WTC11 (cell line): ENCODE measurements at regions not wholly inside any gene's neighbourhood (a gene's known extent, or its start where the extent isn't known, plus 50 kb on each side); places are given as distances from the start of the nearest gene placed in this dataset.

Source experiments
- ATAC-seq: fragments of 200-7000 bp; cut with Tn5 transposase; 2 replicates; pipeline ENCODE4 v1.10.0; 2021; ENCODE audit warnings: mild to moderate bottlenecking, moderate library complexity
- CTCF ChIA-PET: fragments of 300-600 bp; sonication (Branson Sonifier 250); formaldehyde crosslinking; loops from one replicate; lab custom pipeline; 2021; ENCODE audit warnings: antibody characterized with exemption; lab: Charles Lee
- POLR2A ChIA-PET: fragments of 350-600 bp; sonication (Branson Sonifier 250); formaldehyde crosslinking; loops from one replicate; lab custom pipeline; 2021; ENCODE audit warnings: antibody characterized with exemption; lab: Charles Lee
- DNase-seq: peaks from one replicate; pipeline ENCODE4 v3.0.0; 2021; ENCODE audit warnings: low spot score
- H3K27ac Mint-ChIP-seq: 2 replicates; pipeline ENCODE4 v1.8.0; 2021; ENCODE audit warnings: mixed read lengths
- H3K27me3 Mint-ChIP-seq: 2 replicates; pipeline ENCODE4 v1.8.0; 2021; ENCODE audit warnings: low read depth, mild to moderate bottlenecking, moderate library complexity, mixed read lengths
- H3K36me3 Mint-ChIP-seq: 2 replicates; pipeline ENCODE4 v1.8.0; 2021; ENCODE audit warnings: mixed read lengths
- H3K4me1 Mint-ChIP-seq: 2 replicates; pipeline ENCODE4 v1.8.0; 2022; ENCODE audit warnings: mixed read lengths
- H3K4me3 Mint-ChIP-seq: 2 replicates; pipeline ENCODE4 v1.8.0; 2021; ENCODE audit warnings: mild to moderate bottlenecking, moderate library complexity, mixed read lengths
- H3K9me3 Mint-ChIP-seq: 2 replicates; pipeline ENCODE4 v1.8.0; 2021; ENCODE audit warnings: mixed read lengths
- AR ChIP-seq: fragments of 250-450 bp; sonication (Bioruptor Pico); IDR thresholded peaks from 2 replicates; pipeline ENCODE4 v1.9.0; 2021; ENCODE audit warnings: mild to moderate bottlenecking
- ATF1 ChIP-seq: sonication (generic); formaldehyde crosslinking; IDR thresholded peaks from 2 replicates; pipeline ENCODE4 v1.8.1; 2023; ENCODE audit warnings: mild to moderate bottlenecking, moderate library complexity, missing genetic modification reagents
- ELF4 ChIP-seq: sonication (generic); formaldehyde crosslinking; IDR thresholded peaks from 2 replicates; pipeline ENCODE4 v1.8.1; 2022; ENCODE audit warnings: low read depth, mild to moderate bottlenecking, moderate library complexity, missing genetic modification reagents
- ERG ChIP-seq: fragments of 250-450 bp; sonication (Bioruptor Pico); IDR thresholded peaks from 2 replicates; pipeline ENCODE4 v1.8.0; 2021; ENCODE audit warnings: mild to moderate bottlenecking
- ESRRA ChIP-seq: sonication (generic); formaldehyde crosslinking; IDR thresholded peaks from 2 replicates; pipeline ENCODE4 v1.8.1; 2022; ENCODE audit warnings: mild to moderate bottlenecking, missing genetic modification reagents, borderline replicate concordance
- FOXK1 ChIP-seq: sonication (generic); formaldehyde crosslinking; IDR thresholded peaks from 2 replicates; pipeline ENCODE4 v1.8.0; 2022; ENCODE audit warnings: mild to moderate bottlenecking, moderate library complexity, missing genetic modification reagents
- MLX ChIP-seq: sonication (generic); formaldehyde crosslinking; IDR thresholded peaks from 2 replicates; pipeline ENCODE4 v1.8.1; 2023; ENCODE audit warnings: mild to moderate bottlenecking, missing genetic modification reagents, moderate library complexity
- MXD4 ChIP-seq: fragments of 250-450 bp; sonication (Bioruptor Pico); IDR thresholded peaks from 2 replicates; pipeline ENCODE4 v1.8.0; 2021; ENCODE audit warnings: mild to moderate bottlenecking, moderate library complexity, borderline replicate concordance
- MYBL2 ChIP-seq: sonication (generic); formaldehyde crosslinking; IDR thresholded peaks from 2 replicates; pipeline ENCODE4 v1.8.1; 2023; ENCODE audit warnings: mild to moderate bottlenecking, moderate library complexity, missing genetic modification reagents
- NR3C1 ChIP-seq: sonication (generic); formaldehyde crosslinking; conservative IDR thresholded peaks from 2 replicates; pipeline ENCODE4 v1.8.1; 2023; ENCODE audit warnings: low read depth, mild to moderate bottlenecking, missing genetic modification reagents
- TCF7 ChIP-seq: sonication (generic); formaldehyde crosslinking; IDR thresholded peaks from 2 replicates; pipeline ENCODE4 v1.8.0; 2022; ENCODE audit warnings: mild to moderate bottlenecking, low read depth, missing genetic modification reagents, moderate library complexity
- TEAD4 ChIP-seq: sonication (generic); formaldehyde crosslinking; IDR thresholded peaks from 2 replicates; pipeline ENCODE4 v1.8.0; 2022; ENCODE audit warnings: mild to moderate bottlenecking, missing genetic modification reagents
- USF1 ChIP-seq: sonication (generic); formaldehyde crosslinking; IDR thresholded peaks from 2 replicates; pipeline ENCODE4 v1.8.0; 2022; ENCODE audit warnings: mild to moderate bottlenecking, missing genetic modification reagents
- ZBTB21 ChIP-seq: sonication (generic); formaldehyde crosslinking; IDR thresholded peaks from 2 replicates; pipeline ENCODE4 v1.8.1; 2023; ENCODE audit warnings: mild to moderate bottlenecking, missing genetic modification reagents, borderline replicate concordance
- ZNF121 ChIP-seq: sonication (generic); formaldehyde crosslinking; IDR thresholded peaks from 2 replicates; pipeline ENCODE4 v1.8.0; 2023; ENCODE audit warnings: missing genetic modification reagents
- ZNF138 ChIP-seq: sonication (generic); formaldehyde crosslinking; conservative IDR thresholded peaks from 2 replicates; pipeline ENCODE4 v1.8.1; 2022; ENCODE audit warnings: mild to moderate bottlenecking, moderate library complexity, missing genetic modification reagents
- ZNF263 ChIP-seq: sonication (generic); formaldehyde crosslinking; IDR thresholded peaks from 2 replicates; pipeline ENCODE4 v1.8.1; 2022; ENCODE audit warnings: low read depth, mild to moderate bottlenecking, moderate library complexity, missing genetic modification reagents
- TF ChIP-seq, protein P1 (sequence below): sonication (generic); formaldehyde crosslinking; conservative IDR thresholded peaks from 2 replicates; pipeline ENCODE4 v1.8.1; 2022; ENCODE audit warnings: mild to moderate bottlenecking, missing genetic modification reagents
- TF ChIP-seq, protein P2 (sequence below): sonication (generic); formaldehyde crosslinking; IDR thresholded peaks from 2 replicates; pipeline ENCODE4 v1.8.1; 2023; ENCODE audit warnings: mild to moderate bottlenecking, missing genetic modification reagents

- H3K4me1 Mint-ChIP-seq: peaks cover 30% of the 10 kb centered on the region
- H3K4me3 Mint-ChIP-seq: no peak overlapping the region
- POLR2A ChIA-PET: interaction anchor here (0.6 kb wide), 1 partner anchor 15 kb away, joined by 5 read pairs; no protein-coding TSS in a partner anchor
- H3K27ac Mint-ChIP-seq: no peak overlapping the region
- DNase-seq (peak; percentile 49), ATAC-seq (peak; percentile 33)
- H3K36me3 Mint-ChIP-seq: no peaks in the 10 kb centered on the region
- CTCF ChIA-PET: interaction anchor here (2.1 kb wide), 1 partner anchor 20 kb away, joined by 13 read pairs; no protein-coding TSS in a partner anchor
- no peaks in the 10 kb centered on the region; the same call in 1 of the 2 replicates for H3K27me3 Mint-ChIP-seq
- H3K9me3 Mint-ChIP-seq: no peaks in the 10 kb centered on the region
- TF ChIP-seq, protein P1, sequence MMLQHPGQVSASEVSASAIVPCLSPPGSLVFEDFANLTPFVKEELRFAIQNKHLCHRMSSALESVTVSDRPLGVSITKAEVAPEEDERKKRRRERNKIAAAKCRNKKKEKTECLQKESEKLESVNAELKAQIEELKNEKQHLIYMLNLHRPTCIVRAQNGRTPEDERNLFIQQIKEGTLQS (CRISPR knock-in tag): no peak
- no peak for TF ChIP-seq ZNF138 (CRISPR knock-in tag)
- TF ChIP-seq ATF1: no peak
- TF ChIP-seq FOXK1 (CRISPR knock-in tag): no peak
- TF ChIP-seq, protein P2, sequence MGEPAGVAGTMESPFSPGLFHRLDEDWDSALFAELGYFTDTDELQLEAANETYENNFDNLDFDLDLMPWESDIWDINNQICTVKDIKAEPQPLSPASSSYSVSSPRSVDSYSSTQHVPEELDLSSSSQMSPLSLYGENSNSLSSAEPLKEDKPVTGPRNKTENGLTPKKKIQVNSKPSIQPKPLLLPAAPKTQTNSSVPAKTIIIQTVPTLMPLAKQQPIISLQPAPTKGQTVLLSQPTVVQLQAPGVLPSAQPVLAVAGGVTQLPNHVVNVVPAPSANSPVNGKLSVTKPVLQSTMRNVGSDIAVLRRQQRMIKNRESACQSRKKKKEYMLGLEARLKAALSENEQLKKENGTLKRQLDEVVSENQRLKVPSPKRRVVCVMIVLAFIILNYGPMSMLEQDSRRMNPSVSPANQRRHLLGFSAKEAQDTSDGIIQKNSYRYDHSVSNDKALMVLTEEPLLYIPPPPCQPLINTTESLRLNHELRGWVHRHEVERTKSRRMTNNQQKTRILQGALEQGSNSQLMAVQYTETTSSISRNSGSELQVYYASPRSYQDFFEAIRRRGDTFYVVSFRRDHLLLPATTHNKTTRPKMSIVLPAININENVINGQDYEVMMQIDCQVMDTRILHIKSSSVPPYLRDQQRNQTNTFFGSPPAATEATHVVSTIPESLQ (CRISPR knock-in tag): no peak
- TF ChIP-seq ZBTB21 (CRISPR knock-in tag): no peak
- no peak for TF ChIP-seq MXD4 (CRISPR knock-in tag)
- TF ChIP-seq USF1 (CRISPR knock-in tag): no peak
- no peak for TF ChIP-seq ELF4 (CRISPR knock-in tag)
- TF ChIP-seq MLX (CRISPR knock-in tag): no peak
These were observed 53.5 kb upstream of the SLC35C1 start for GRCh38 chr11:45751430-45751829.

GRCh38 chr11:45750439-45750838 is 54.5 kb upstream of the SLC35C1 start:
- ChIA-PET CTCF (interaction anchor here (2.1 kb wide), 1 partner anchor 21 kb away, joined by 13 read pairs; no protein-coding TSS in a partner anchor), POLR2A (no interaction called here)
- H3K36me3 Mint-ChIP-seq: no peaks in the 10 kb centered on the region
- ATAC-seq (no peak), DNase-seq (no peak)
- H3K4me3 Mint-ChIP-seq: no peak overlapping the region
- no peaks in the 10 kb centered on the region for H3K9me3 Mint-ChIP-seq
- no peaks in the 10 kb centered on the region; the same call in 1 of the 2 replicates for H3K27me3 Mint-ChIP-seq
- H3K27ac Mint-ChIP-seq: no peak overlapping the region
- no peak for TF ChIP-seq FOXK1 (CRISPR knock-in tag)
- TF ChIP-seq NR3C1: no peak
- no peak for TF ChIP-seq ZNF263 (CRISPR knock-in tag)
- TF ChIP-seq ERG (CRISPR knock-in tag): no peak
- no peak for TF ChIP-seq ZNF121 (CRISPR knock-in tag)
- TF ChIP-seq ESRRA (CRISPR knock-in tag): no peak
- TF ChIP-seq ATF1: no peak
- TF ChIP-seq TEAD4 (CRISPR knock-in tag): no peak
- no peak for TF ChIP-seq MYBL2 (CRISPR knock-in tag)
- no peak for TF ChIP-seq TCF7 (CRISPR knock-in tag)
- no peak for TF ChIP-seq AR (CRISPR knock-in tag)
- H3K4me1 Mint-ChIP-seq: peaks cover 24% of the 10 kb centered on the region
